ENCODE measurements at regions not wholly inside any gene's neighbourhood (a gene's known extent, or its start where the extent isn't known, plus 50 kb on each side); places are given as distances from the start of the nearest gene placed in this dataset.
"Not testable (repeated sequence)": the region's sequence is repeated elsewhere in the genome, so short reads cannot be mapped to it uniquely, and the experiment has no call there.

DNA sequence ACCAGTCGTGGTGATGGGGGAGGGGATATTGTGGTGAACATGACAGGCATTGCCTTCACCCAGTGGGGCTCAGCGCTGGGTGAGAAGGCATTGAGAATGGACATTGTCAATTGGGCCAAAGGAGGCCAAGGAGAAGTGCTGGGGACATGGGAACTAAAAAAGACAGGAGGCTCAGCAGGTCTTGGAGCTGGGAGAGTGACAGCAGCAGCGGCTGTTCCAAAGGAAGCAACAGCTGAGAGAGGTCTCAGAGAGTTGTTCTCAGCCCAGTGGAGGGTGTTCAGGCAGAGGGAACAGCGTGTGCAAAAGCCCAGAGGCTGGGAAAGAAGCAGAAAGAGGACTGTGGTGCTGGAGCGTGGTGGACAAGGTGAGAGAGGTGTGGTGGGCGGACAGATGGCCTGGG lies 56.6 kb upstream of the ASNS start:
- H3K36me3 ChIP-seq (replicated peaks in 1 of 2); H3K9me3 ChIP-seq (replicated peaks in 1 of 3); H3K27me3 ChIP-seq; H3K27ac ChIP-seq; intact Hi-C loops (cut with DNase I); H3K4me1 ChIP-seq (replicated peaks in 1 of 2); DNase-seq; H3K4me3 ChIP-seq: not testable (repeated sequence)
- 75 to 95% (median 81%) methylated on average over 5 to 6 of the region's 6 CpGs for WGBS, 4 donors

DNA sequence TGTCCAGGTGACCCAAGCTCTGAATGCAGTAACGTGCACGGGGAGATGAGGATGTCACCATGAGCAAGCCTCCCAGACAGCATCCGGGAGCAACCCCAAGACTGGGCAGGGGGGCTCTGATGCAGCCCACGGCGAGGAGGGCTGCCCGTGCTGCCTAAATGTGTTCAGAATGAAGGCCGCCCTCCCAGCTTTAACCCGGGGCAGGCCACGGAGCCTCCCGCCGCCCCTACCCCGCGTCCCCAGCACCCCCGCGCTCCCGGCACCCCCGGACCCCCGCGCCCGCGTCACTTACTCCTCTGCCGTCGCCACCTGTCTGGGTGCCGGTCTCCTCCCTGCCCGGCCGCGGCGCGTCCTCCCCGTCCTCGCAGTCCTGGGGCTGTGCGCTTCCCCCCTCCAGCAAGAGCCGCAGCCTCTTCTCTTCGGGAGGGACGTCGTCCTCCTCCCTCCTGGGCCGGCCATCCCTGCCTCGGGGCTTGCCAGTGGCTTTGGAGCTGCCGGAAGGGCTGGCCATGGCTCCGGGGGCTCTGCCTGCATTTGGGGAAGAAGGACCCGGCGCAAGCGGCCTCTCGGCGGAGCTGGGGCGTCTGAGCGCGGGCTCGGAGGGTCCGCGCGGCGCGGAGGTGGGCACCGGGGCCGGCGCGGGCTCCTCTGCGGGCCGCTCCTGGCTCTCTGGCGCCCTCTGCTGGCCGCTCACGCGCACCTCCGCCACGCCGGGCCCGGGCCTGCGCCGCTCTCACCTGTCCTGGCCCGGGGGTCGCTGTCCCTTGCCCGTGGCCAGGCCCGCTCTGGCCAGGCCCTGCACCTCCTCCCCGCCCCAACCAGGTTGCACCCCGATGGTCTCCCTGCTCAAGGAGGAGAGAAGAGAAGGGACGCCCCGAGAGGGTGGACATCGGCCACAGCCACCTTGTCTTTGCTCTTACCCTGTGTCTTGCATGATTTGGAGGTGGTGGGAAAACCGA lies 55.9 kb upstream of the ASNS start:
- peak in 6 of 7 donors; percentile 20 to 59 (median 42) for DNase-seq
- H3K4me3 ChIP-seq: peak overlapping the region in 2 of 4 donors; percentile 37 to 55
- intact Hi-C loops (cut with DNase I); H3K27me3 ChIP-seq; H3K27ac ChIP-seq; H3K36me3 ChIP-seq (replicated peaks in 1 of 2); H3K4me1 ChIP-seq (replicated peaks in 1 of 2); H3K9me3 ChIP-seq (replicated peaks in 1 of 3): not testable (repeated sequence)
- peak in 5 of 6 experiments; percentile 32 to 86 (median 68) for TF ChIP-seq CTCF (IDR thresholded peaks at IDR 0.05)
- WGBS, 4 donors: 0 to 11% (median 3%) methylated on average over 3 to 78 of the region's 80 CpGs

All from adrenal gland (tissue), 9 donors.